ENCODE measurements at regions not wholly inside any gene's neighbourhood (a gene's known extent, or its start where the extent isn't known, plus 50 kb on each side); places are given as distances from the start of the nearest gene placed in this dataset.
A peak's percentile ranks its signal among the peaks of the same experiment; 100 is the strongest.

- H3K36me3 ChIP-seq (replicated peaks; ENCODE audit: insufficient read depth, low read length): no peaks in the 10 kb centered on the region
- H3K27me3 ChIP-seq (replicated peaks; ENCODE audit: insufficient read depth, low read length): no peaks in the 10 kb centered on the region
- no peaks in the 10 kb centered on the region for H3K9me2 ChIP-seq (replicated peaks; ENCODE audit: insufficient read depth, low read length)
- TF ChIP-seq, protein P1, sequence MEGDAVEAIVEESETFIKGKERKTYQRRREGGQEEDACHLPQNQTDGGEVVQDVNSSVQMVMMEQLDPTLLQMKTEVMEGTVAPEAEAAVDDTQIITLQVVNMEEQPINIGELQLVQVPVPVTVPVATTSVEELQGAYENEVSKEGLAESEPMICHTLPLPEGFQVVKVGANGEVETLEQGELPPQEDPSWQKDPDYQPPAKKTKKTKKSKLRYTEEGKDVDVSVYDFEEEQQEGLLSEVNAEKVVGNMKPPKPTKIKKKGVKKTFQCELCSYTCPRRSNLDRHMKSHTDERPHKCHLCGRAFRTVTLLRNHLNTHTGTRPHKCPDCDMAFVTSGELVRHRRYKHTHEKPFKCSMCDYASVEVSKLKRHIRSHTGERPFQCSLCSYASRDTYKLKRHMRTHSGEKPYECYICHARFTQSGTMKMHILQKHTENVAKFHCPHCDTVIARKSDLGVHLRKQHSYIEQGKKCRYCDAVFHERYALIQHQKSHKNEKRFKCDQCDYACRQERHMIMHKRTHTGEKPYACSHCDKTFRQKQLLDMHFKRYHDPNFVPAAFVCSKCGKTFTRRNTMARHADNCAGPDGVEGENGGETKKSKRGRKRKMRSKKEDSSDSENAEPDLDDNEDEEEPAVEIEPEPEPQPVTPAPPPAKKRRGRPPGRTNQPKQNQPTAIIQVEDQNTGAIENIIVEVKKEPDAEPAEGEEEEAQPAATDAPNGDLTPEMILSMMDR (IDR thresholded peaks at IDR 0.05; ENCODE audit: low read length): no peak
- no peak for TF ChIP-seq EZH2 (optimal IDR thresholded peaks at IDR 0.05; ENCODE audit: low read depth, low read length)
- TF ChIP-seq EZH2phosphoT487 (IDR thresholded peaks at IDR 0.05; ENCODE audit: low read length): no peak
- no peaks in the 10 kb centered on the region for H3K9me3 ChIP-seq (replicated peaks; ENCODE audit: insufficient read depth, low read length)
- 0 out of 2 replicates have a peak, but pooled peaks cover 6% of the 10 kb centered on the region for H3F3A ChIP-seq (ENCODE audit: insufficient read depth, low read length)
- no peak for DNase-seq
- H3K9ac ChIP-seq (ENCODE audit: low read length): no peak overlapping the region
- peaks cover 13% of the 10 kb centered on the region for H3K4me1 ChIP-seq (ENCODE audit: low read length)
- H4K20me1 ChIP-seq (ENCODE audit: insufficient read depth, low read length): no peaks in the 10 kb centered on the region
- no peak overlapping the region for H3K4me2 ChIP-seq (ENCODE audit: low read depth, low read length)
- no peak overlapping the region for H3K4me3 ChIP-seq (ENCODE audit: low read length)
- no peak overlapping the region for H3K27ac ChIP-seq (ENCODE audit: low read length)
- H2AFZ ChIP-seq (ENCODE audit: low read length): no peak overlapping the region
- no peaks in the 10 kb centered on the region for H3K79me2 ChIP-seq (ENCODE audit: low read length)
These were observed 89.2 kb upstream of the COL8A1 start for GRCh38 chr3:99549220-99549619.

DNA sequence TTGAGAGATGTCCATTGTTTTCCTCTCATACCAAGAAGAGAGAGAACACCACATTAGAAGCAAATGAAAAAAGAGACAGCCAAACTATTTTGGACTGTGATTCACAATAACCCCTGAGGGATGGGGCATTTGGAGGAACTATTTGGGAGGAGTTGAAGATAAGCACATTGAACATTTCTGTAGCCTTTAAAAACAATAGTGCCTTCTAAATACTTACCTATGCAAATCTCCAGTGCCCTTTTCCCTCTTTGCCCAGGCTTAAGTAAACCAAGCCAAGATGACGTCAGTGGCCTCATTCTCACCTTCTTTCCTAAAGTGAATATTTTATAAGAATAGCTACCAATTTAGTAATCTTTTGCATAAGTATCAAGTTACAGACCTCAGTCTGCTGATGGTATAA, 89.7 kb upstream of the COL8A1 start:
- H3K36me3 ChIP-seq (replicated peaks; ENCODE audit: insufficient read depth, low read length): no peaks in the 10 kb centered on the region
- H2AFZ ChIP-seq (ENCODE audit: low read length): no peak overlapping the region
- TF ChIP-seq EZH2 (optimal IDR thresholded peaks at IDR 0.05; ENCODE audit: low read depth, low read length) (no peak), EZH2phosphoT487 (IDR thresholded peaks at IDR 0.05; ENCODE audit: low read length) (no peak)
- TF ChIP-seq, protein P1 (IDR thresholded peaks at IDR 0.05; ENCODE audit: low read length): no peak
- no peaks in the 10 kb centered on the region for H3K9me3 ChIP-seq (replicated peaks; ENCODE audit: insufficient read depth, low read length)
- no peaks in the 10 kb centered on the region for H3K9me2 ChIP-seq (replicated peaks; ENCODE audit: insufficient read depth, low read length)
- no peaks in the 10 kb centered on the region for H4K20me1 ChIP-seq (ENCODE audit: insufficient read depth, low read length)
- H3K79me2 ChIP-seq (ENCODE audit: low read length): no peaks in the 10 kb centered on the region
- H3K9ac ChIP-seq (ENCODE audit: low read length): no peak overlapping the region
- H3F3A ChIP-seq (ENCODE audit: insufficient read depth, low read length): 0 out of 2 replicates have a peak, but pooled peaks cover 6% of the 10 kb centered on the region
- no peak overlapping the region for H3K4me3 ChIP-seq (ENCODE audit: low read length)
- H3K27ac ChIP-seq (ENCODE audit: low read length): no peak overlapping the region
- no peak for DNase-seq
- H3K27me3 ChIP-seq (replicated peaks; ENCODE audit: insufficient read depth, low read length): no peaks in the 10 kb centered on the region
- H3K4me2 ChIP-seq (ENCODE audit: low read depth, low read length): no peak overlapping the region
- peaks cover 18% of the 10 kb centered on the region for H3K4me1 ChIP-seq (ENCODE audit: low read length)

DNA sequence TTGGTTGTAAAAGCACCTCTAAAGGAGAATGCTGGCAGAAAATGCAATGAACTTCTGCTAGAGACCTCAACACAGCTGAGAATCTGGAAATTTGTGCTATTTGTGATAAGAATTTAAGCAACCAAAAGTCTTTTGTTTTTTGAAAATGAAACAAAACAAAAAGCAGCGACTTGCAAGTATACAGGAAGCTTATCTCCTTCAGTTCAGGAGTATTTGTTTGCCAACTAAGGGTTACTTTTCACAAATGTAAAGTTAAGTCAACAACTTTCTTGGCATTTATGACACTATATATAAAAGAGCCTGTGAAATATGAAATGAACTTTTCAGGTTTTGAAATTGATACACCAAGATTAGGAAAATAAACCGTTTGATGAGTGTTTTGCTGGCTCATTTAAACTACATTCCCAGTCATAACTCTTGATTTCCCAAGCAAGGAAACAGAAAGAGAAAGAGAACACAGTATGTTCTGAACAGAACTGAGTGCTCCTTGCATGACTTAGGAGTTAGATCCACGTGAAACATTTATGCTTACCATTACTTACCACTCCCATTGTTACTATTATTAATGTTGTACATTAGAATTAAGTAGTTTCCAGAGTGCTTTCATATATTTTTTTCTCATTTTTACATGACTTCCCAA, 92.3 kb upstream of the COL8A1 start:
- Histone ChIP-seq H3K4me1 (ENCODE audit: low read length) (peaks cover 39% of the 10 kb centered on the region), H3K4me2 (ENCODE audit: low read depth, low read length) (peak overlapping the region; percentile 72), H3K27me3 (replicated peaks; ENCODE audit: insufficient read depth, low read length) (no peaks in the 10 kb centered on the region), H3K9me3 (replicated peaks; ENCODE audit: insufficient read depth, low read length) (no peaks in the 10 kb centered on the region), H3K79me2 (ENCODE audit: low read length) (no peaks in the 10 kb centered on the region), H4K20me1 (ENCODE audit: insufficient read depth, low read length) (no peaks in the 10 kb centered on the region), H2AFZ (ENCODE audit: low read length) (peak overlapping the region; percentile 55), H3K36me3 (replicated peaks; ENCODE audit: insufficient read depth, low read length) (no peaks in the 10 kb centered on the region), H3K4me3 (ENCODE audit: low read length) (peak overlapping the region; percentile 41), H3F3A (ENCODE audit: insufficient read depth, low read length) (peaks cover 21% of the 10 kb centered on the region), H3K27ac (ENCODE audit: low read length) (peak overlapping the region; percentile 59), H3K9me2 (replicated peaks; ENCODE audit: insufficient read depth, low read length) (no peaks in the 10 kb centered on the region), H3K9ac (ENCODE audit: low read length) (peak overlapping the region; percentile 38; the same call in 1 of the 2 replicates)
- peak; percentile 54 for DNase-seq
- TF ChIP-seq EZH2phosphoT487 (IDR thresholded peaks at IDR 0.05; ENCODE audit: low read length) (no peak), EZH2 (optimal IDR thresholded peaks at IDR 0.05; ENCODE audit: low read depth, low read length) (no peak)
- TF ChIP-seq, protein P1 (IDR thresholded peaks at IDR 0.05; ENCODE audit: low read length): no peak
